Cardiac muscle cell (in vitro differentiated cells and primary cell): ENCODE measurements at regions not wholly inside any gene's neighbourhood (a gene's known extent, or its start where the extent isn't known, plus 50 kb on each side); places are given as distances from the start of the nearest gene placed in this dataset.

ENCODE experiments used
- DNase-seq, 2 donors: peaks; one replicate each; pipeline versions ENCODE4 v3.0.0 to v3.0.0-alpha.2; 2010 to 2017; ENCODE audit warnings: low read depth in 1 of 2, low spot score in 1 of 2
- H3K27ac ChIP-seq: fragments of 200-600 bp; sonication (generic); 2 replicates; pipeline ENCODE4 v1.5.1; 2016
- H3K27me3 ChIP-seq: fragments of 200-600 bp; sonication (generic); 2 replicates; pipeline ENCODE4 v1.6.0; 2016; ENCODE audit warnings: control low read depth
- H3K36me3 ChIP-seq: fragments of 200-600 bp; sonication (generic); 2 replicates; pipeline ENCODE4 v1.5.1; 2016; ENCODE audit warnings: control low read depth
- H3K4me1 ChIP-seq: fragments of 200-600 bp; sonication (generic); 2 replicates; pipeline ENCODE4 v1.8.1; 2017; ENCODE audit warnings: low read depth, mild to moderate bottlenecking, mixed run types
- H3K4me3 ChIP-seq: fragments of 200-600 bp; sonication (generic); 2 replicates; pipeline ENCODE4 v1.5.1; 2016; ENCODE audit warnings: mild to moderate bottlenecking
- H3K9me3 ChIP-seq: fragments of 200-600 bp; sonication (generic); 2 replicates; pipeline ENCODE4 v1.5.1; 2017; ENCODE audit warnings: low read depth, mild to moderate bottlenecking, control low read depth
- TF ChIP-seq, protein P1 (sequence below): IDR thresholded peaks from 2 replicates; pipeline ENCODE4 v1.5.1; 2012; ENCODE audit warnings: low read depth, mild to moderate bottlenecking, low read length

DNA sequence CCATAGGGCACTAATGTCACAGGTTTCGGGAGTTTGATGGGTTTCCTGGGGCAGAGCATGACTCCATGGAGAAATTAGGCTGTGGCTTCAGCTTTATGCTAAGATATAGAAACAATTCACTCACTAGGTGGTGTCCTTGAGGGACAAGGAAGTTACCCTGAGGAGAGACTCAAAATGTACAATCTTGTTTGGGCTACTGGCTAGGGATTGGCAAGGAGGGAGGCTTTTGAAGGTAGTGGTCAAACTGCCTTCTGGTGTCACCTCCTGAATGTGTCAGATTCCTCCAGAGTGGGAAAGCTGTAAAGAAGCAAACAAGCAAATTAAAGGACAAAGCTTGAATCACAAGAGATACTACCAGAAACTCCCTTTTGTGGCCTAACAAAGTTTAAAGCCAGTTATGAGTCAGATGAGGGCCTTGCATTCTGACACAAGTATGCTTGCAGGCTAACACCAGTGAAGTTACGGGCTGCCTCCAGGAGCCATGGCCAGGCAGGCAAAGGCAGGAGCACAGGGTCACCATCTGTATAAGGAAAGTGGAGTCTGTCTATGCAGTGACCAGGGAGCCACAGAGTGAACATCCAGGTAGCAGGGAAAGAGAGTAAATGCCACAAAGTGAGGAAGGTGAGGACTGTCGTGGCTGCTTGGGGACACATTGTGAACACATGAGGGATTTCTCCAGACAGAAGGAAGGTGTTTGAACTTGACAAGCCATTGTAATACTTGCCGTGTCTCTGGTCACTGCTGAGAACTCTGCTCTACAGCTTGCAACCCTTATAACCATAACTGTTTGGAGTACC lies 107.7 kb upstream of the DTNBP1 start:
- peak in 1 of 2 donors; percentile 44 for DNase-seq
- H3K27ac ChIP-seq = no peak overlapping the region
- TF ChIP-seq, protein P1, sequence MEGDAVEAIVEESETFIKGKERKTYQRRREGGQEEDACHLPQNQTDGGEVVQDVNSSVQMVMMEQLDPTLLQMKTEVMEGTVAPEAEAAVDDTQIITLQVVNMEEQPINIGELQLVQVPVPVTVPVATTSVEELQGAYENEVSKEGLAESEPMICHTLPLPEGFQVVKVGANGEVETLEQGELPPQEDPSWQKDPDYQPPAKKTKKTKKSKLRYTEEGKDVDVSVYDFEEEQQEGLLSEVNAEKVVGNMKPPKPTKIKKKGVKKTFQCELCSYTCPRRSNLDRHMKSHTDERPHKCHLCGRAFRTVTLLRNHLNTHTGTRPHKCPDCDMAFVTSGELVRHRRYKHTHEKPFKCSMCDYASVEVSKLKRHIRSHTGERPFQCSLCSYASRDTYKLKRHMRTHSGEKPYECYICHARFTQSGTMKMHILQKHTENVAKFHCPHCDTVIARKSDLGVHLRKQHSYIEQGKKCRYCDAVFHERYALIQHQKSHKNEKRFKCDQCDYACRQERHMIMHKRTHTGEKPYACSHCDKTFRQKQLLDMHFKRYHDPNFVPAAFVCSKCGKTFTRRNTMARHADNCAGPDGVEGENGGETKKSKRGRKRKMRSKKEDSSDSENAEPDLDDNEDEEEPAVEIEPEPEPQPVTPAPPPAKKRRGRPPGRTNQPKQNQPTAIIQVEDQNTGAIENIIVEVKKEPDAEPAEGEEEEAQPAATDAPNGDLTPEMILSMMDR = peak; percentile 8
- H3K36me3 ChIP-seq = no peaks in the 10 kb centered on the region
- H3K4me1 ChIP-seq = no peaks in the 10 kb centered on the region
- H3K9me3 ChIP-seq = no peaks in the 10 kb centered on the region
- H3K4me3 ChIP-seq = no peak overlapping the region
- H3K27me3 ChIP-seq = no peaks in the 10 kb centered on the region

- no peak overlapping the region for H3K27ac ChIP-seq
- no peak for DNase-seq
Measured at GRCh38 chr6:15769511-15770018, 106.7 kb upstream of the DTNBP1 start.

DNA sequence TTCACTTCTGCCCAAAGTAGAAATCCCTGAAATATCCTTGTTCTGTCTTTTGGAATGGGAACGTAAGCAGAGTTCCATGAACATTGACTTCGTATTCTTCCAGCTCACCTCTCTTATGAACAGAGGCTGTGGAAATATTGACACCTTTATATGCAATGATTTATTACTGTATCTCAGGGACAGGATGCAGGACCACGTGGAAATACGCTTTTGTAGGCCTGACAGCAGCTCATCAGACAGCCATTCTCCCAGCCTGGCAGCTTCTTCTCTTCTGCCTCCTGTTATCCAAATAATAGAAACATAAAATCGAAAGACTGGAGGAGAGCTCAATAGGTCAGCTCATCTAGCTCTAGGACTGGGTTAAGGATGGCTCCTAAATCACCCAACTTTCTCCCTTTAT lies 106.2 kb upstream of the DTNBP1 start:
- Histone ChIP-seq H3K27ac (no peak overlapping the region), H3K4me1 (no peaks in the 10 kb centered on the region), H3K27me3 (no peaks in the 10 kb centered on the region), H3K4me3 (no peak overlapping the region), H3K9me3 (no peaks in the 10 kb centered on the region), H3K36me3 (no peaks in the 10 kb centered on the region)
- DNase-seq = no peak
- TF ChIP-seq, protein P1 = no peak

More at GRCh38 chr6:15769511-15770018, 106.7 kb upstream of the DTNBP1 start:
- Histone ChIP-seq H3K9me3 (no peaks in the 10 kb centered on the region), H3K36me3 (no peaks in the 10 kb centered on the region), H3K27me3 (no peaks in the 10 kb centered on the region), H3K4me1 (no peaks in the 10 kb centered on the region), H3K4me3 (no peak overlapping the region)
- TF ChIP-seq, protein P1 = no peak

DNA sequence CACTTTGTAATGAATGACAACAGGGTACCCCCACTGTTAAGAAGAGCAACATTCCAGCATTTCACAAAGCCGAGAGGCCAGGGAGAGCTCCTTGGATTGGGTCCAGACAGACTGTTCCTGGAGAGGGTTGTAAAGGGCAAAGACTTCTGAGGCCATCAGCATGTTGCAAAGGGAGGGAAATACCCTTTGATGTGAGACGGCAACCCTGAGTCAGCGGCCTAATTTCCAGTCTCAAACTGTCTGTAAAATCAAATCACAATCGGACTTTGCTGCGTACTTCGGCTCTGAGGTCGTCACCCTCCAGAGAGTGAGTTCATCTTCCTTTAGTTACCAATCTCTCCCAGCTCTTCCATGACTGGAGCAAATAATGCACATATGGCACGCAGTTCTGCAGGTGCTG lies 101.0 kb upstream of the DTNBP1 start:
- TF ChIP-seq, protein P1 = no peak
- Histone ChIP-seq H3K36me3 (no peaks in the 10 kb centered on the region), H3K27ac (no peak overlapping the region), H3K4me3 (no peak overlapping the region), H3K27me3 (no peaks in the 10 kb centered on the region), H3K4me1 (no peaks in the 10 kb centered on the region), H3K9me3 (no peaks in the 10 kb centered on the region)
- DNase-seq = peak; percentile 43 to 62

DNA sequence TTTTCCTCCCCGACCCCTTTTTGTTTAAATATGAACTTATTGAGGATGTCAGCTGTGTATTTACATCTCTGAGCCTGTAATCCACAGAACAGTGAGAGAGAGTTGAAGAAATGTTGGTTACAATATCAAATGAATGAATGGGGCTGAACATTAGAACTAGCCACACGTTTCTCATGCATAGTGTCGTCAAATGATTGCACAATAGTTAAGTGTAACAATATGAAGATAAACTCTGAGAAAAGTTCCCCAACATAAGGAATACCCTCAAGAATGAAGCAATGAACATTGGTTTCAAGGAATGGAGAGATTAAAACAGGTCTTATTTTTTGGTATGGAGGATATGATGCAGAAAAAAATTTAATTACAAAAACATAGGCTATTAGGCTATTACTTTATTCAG lies 100.5 kb upstream of the DTNBP1 start:
- no peaks in the 10 kb centered on the region for H3K9me3 ChIP-seq
- no peaks in the 10 kb centered on the region for H3K4me1 ChIP-seq
- peak in 1 of 2 donors; percentile 72 for DNase-seq
- no peaks in the 10 kb centered on the region for H3K36me3 ChIP-seq
- no peaks in the 10 kb centered on the region for H3K27me3 ChIP-seq
- TF ChIP-seq, protein P1 = no peak
- no peak overlapping the region for H3K4me3 ChIP-seq
- H3K27ac ChIP-seq = no peak overlapping the region
